GM10266 (cell line): ENCODE measurements at regions not wholly inside any gene's neighbourhood (a gene's known extent, or its start where the extent isn't known, plus 50 kb on each side); places are given as distances from the start of the nearest gene placed in this dataset.

Experiments used
- DNase-seq: peaks from one replicate; pipeline ENCODE4 v3.0.0; 2012; ENCODE audit errors: extremely low spot score
- TF ChIP-seq, protein P1 (sequence below): IDR thresholded peaks from 2 replicates; pipeline ENCODE4 v1.5.1; 2012; ENCODE audit warnings: mild to moderate bottlenecking, low read depth; ENCODE audit not compliant: control insufficient read depth, insufficient read depth; ENCODE audit errors: missing control alignments

DNA sequence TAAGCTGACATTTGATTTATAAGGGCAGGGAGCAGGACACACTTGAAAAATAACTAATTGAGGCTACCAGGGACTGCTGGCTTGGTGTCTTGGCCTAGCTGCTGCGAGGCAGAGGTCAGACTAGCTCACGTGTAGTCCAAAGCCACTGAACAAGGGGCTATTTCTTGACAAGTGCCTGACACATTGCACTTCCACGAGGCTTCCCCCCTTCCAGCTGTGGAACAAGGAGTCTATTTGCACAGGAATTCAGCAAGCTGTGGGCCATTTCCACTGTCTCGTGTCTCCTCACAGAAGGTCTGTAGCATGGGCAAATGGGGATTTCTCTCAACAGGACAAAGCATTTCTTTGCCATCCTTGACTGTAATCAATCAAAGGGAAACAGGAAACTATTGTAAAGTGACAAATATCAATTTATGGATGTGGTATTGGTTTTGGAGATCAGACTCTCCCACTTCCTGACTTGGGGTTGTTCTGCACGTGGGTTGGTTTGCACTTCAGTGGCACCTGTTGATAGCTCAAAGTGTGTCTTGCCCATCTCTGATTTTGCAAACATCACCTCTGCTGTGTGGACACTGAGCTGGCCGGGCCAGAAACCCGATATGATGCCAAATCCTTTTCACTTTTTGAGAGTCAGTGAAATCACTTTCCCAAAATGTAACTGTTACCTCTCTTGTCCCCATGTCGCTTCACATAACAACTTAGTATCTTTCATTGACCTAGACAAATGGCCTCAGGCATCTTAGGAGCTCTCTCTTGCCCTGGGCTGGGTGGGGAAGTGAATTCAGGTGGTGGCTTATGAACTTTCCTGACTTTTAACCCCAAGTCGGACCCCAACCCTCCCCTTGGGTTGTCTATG is 107.4 kb upstream of the MAMLD1 start:
- TF ChIP-seq, protein P1, sequence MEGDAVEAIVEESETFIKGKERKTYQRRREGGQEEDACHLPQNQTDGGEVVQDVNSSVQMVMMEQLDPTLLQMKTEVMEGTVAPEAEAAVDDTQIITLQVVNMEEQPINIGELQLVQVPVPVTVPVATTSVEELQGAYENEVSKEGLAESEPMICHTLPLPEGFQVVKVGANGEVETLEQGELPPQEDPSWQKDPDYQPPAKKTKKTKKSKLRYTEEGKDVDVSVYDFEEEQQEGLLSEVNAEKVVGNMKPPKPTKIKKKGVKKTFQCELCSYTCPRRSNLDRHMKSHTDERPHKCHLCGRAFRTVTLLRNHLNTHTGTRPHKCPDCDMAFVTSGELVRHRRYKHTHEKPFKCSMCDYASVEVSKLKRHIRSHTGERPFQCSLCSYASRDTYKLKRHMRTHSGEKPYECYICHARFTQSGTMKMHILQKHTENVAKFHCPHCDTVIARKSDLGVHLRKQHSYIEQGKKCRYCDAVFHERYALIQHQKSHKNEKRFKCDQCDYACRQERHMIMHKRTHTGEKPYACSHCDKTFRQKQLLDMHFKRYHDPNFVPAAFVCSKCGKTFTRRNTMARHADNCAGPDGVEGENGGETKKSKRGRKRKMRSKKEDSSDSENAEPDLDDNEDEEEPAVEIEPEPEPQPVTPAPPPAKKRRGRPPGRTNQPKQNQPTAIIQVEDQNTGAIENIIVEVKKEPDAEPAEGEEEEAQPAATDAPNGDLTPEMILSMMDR: no peak
- DNase-seq: no peak

DNA sequence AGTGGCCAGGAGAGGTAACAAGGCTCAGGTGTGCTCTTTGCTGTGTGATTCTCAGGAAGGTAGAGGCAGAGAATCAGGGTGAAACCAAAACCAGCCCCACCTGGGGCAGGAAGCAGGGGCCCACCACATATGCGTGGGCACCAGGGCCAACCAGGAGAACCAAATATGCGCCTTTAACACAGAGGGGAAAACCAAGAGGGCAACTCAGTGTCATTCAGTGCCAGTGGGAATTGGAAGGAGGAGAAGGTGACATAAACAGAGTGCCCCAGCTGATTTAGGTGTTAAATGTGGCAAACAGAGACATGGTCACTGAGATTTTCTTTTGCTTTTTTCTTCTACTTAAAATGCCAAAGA is 106.8 kb upstream of the MAMLD1 start:
- DNase-seq: no peak
- TF ChIP-seq, protein P1: no peak

DNA sequence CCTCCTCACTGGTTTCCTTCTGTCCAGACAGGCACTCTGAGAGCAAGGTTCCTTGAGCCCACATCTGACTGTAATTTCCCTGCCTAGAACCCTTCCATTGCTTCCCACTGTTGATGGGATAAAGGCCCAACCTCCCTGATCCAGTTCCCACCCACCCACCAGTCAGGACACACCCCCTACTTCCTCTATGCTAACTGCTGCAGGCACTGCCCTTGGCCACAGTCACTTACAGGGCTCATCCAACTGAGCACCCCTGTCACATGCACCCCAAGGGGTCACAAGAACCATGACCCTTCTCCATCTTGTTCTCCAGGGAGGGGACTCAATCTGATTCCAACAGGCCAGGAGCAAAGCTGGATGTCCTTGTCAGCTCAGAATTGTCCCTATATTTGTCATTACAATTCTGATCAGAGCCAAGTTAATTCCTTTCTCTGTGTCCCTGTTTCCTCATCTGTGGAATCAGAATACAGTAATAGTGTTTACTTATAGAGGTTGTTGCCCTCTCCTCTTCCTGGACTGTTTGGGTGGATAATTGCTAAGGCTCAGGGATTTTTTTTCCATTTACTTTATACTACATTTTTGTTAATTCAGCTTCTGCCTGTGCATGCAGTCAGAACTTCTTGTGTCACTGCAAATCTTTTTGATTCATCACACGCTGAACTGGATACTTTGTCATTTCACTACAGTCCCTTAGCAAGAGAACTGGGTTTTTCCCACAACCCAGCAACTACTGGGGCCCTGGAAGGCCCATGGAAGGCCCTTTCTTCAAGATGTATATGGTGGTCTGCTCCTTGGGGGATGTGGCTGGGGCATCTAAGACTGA is 105.6 kb upstream of the MAMLD1 start:
- DNase-seq: no peak
- TF ChIP-seq, protein P1: no peak

DNA sequence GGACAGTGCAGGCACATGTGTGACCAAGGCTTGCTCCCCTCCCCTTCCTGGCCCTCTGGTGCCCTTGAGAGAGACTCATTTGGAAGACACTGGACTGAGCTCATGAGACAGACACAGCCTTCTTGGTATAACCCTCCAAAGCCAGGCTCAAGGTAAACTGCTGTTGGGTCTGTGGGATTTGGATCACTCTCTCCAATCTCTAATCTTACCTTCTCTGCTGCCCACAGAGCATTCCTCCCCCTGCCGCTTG is 105.0 kb upstream of the MAMLD1 start:
- no peak for DNase-seq
- TF ChIP-seq, protein P1: no peak

DNA sequence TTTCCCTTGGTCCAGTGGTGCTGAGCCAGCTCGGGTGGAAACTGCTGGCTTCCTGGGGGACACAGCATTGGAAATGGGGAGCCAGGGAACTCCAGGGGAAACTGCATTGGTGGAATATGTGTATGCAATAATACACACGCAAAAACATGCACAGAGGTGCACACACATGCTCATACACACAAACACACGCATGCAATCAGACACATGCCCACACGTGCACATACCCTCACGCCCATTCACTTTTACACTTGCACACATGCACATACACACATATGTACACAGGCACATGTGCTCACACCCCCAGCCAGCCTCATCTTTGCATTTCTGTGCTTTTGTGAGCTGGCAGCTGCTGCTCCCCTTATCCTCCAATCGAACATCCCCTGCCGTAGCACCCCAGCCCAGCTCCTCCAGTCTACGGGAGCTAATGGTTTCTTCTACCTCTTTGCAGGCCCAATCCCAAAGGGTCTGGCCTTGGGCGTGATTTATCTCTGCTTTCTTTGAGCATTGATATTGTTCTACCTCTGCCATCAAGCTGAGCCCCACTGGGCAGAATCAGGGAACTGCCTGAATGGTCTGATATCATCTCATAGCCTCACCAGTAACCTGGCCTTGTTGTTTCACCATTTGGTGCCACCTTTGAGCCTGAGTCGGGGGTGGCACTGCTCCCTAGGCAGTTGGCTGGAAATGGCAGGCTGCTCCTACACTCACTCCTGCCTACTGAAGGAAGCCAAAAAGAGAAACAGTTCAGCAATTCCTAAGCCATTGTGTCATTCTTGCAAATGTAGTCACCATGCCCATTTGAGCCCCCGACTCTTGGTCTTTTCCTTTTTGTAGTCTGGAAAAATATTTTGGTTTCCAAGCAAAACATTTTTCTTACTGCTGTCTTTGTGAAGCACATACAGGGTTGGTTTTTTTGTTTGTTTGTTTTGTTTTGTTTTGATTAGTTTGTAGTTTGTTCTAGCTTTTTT is 104.4 kb upstream of the MAMLD1 start:
- TF ChIP-seq, protein P1: no peak
- DNase-seq: no peak

DNA sequence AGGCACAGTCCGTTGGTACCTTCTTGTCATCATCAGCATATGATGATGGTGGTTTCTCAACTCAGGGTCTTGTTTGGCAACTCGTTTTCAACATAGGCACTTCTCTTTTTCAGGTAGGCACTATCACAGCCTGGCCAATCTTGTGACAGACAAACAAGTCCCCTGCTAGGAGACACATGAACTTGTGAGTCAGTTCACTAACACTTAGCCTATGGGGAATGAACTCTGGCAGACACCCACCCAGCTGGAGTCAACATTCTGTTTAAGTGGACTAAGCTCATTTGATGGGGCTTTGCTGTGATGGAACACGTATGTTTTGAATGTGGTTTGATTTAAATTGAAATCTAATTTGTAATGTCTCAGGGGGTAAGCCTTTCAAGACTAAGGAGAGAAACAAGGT is 100.7 kb upstream of the MAMLD1 start:
- TF ChIP-seq, protein P1: no peak
- DNase-seq: no peak
